PC-3 (cell line): ENCODE measurements at regions not wholly inside any gene's neighbourhood (a gene's known extent, or its start where the extent isn't known, plus 50 kb on each side); places are given as distances from the start of the nearest gene placed in this dataset.

Experiments
- EZH2 ChIP-seq: fragments of 300-600 bp; sonication (generic); IDR thresholded peaks from one replicate; pipeline ENCODE4 v1.6.1; 2017; ENCODE audit warnings: antibody characterized with exemption, mild to moderate bottlenecking, low read length; ENCODE audit not compliant: unreplicated experiment
- TF ChIP-seq, protein P1 (sequence below): fragments of 300-600 bp; sonication (generic); conservative IDR thresholded peaks from 2 replicates; pipeline ENCODE4 v1.5.1; 2017; ENCODE audit warnings: antibody characterized with exemption, low read depth, mild to moderate bottlenecking, low read length

GRCh38 chr5:145483212-145483611 is 351.9 kb downstream of the PRELID2 start:
- TF ChIP-seq, protein P1, sequence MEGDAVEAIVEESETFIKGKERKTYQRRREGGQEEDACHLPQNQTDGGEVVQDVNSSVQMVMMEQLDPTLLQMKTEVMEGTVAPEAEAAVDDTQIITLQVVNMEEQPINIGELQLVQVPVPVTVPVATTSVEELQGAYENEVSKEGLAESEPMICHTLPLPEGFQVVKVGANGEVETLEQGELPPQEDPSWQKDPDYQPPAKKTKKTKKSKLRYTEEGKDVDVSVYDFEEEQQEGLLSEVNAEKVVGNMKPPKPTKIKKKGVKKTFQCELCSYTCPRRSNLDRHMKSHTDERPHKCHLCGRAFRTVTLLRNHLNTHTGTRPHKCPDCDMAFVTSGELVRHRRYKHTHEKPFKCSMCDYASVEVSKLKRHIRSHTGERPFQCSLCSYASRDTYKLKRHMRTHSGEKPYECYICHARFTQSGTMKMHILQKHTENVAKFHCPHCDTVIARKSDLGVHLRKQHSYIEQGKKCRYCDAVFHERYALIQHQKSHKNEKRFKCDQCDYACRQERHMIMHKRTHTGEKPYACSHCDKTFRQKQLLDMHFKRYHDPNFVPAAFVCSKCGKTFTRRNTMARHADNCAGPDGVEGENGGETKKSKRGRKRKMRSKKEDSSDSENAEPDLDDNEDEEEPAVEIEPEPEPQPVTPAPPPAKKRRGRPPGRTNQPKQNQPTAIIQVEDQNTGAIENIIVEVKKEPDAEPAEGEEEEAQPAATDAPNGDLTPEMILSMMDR = no peak
- no peak for TF ChIP-seq EZH2
